AG04450 (cell line): ENCODE measurements at regions not wholly inside any gene's neighbourhood (a gene's known extent, or its start where the extent isn't known, plus 50 kb on each side); places are given as distances from the start of the nearest gene placed in this dataset.

Experiments
- CTCF ChIA-PET: fragments of 300-600, 350-600 bp; formaldehyde crosslinking; extraction: SDS; loops from one replicate; lab custom pipeline; 2022; ENCODE audit warnings: antibody characterized with exemption, inconsistent platforms; lab: Charles Lee
- POLR2A ChIA-PET: fragments of 350-600 bp; formaldehyde crosslinking; extraction: SDS; loops from one replicate; lab custom pipeline; 2021; ENCODE audit warnings: antibody characterized with exemption, inconsistent platforms; lab: Yijun Ruan, JAX
- DNase-seq: peaks from one replicate; pipeline ENCODE4 v3.0.0-alpha.2; 2011; ENCODE audit warnings: low read depth, low spot score
- H3K27ac ChIP-seq: one replicate; pipeline ENCODE4 v1.5.1; 2012; ENCODE audit warnings: low read depth, low read length, control low read depth
- H3K27me3 ChIP-seq: one replicate; pipeline ENCODE4 v1.6.0; 2012; ENCODE audit warnings: low read length; ENCODE audit not compliant: control insufficient read depth, insufficient read depth
- H3K4me3 ChIP-seq: 2 replicates; pipeline ENCODE4 v1.5.1; 2011; ENCODE audit warnings: mild to moderate bottlenecking, low read depth, low read length, control low read depth
- H3K9me3 ChIP-seq: 2 replicates; pipeline ENCODE4 v1.5.1; 2012; ENCODE audit warnings: low read length; ENCODE audit not compliant: control insufficient read depth, insufficient read depth
- TF ChIP-seq, protein P1 (sequence below): IDR thresholded peaks from 2 replicates; pipeline ENCODE4 v1.5.1; 2011; ENCODE audit warnings: low read depth, low read length, control low read depth, inconsistent platforms

DNA sequence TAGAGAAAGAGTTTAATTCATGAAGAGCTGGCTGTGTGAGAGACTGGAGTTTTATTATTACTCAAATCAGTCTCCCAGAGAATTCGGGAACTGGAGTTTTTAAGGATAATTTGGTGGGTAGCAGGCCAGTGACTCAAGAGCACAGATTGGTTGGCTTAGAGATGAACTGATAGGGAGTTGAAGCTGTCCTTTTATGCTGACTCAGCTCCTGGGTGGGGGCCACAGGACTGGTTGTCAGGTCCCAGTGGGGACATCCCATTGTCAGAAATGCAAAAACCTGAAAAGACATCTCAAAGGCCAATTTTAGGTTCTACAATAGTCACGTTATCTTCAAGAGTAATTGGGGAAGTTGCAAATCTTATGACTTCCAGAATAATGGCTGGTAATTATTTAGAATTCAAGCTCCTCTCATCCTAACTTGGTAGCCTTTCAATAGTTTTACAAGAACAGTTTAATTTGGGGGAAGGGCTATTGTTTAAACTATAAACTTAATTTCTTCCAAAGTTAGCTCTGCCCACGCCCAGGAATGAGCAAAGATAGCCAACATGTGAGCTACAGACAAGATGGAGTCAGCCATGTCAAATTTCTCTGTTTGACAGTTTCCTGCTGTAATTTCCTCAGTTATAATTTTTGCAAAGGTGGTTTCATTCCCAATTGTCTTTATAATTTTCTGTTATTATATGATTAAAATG lies 149.4 kb upstream of the SLC39A10 start:
- CTCF ChIA-PET: interaction anchor here (1.0 kb wide), 1 partner anchor 152 kb away, joined by 3 read pairs; no protein-coding TSS in a partner anchor
- DNase-seq: no peak
- POLR2A ChIA-PET: no interaction called here
- Histone ChIP-seq H3K27me3 (no peaks in the 10 kb centered on the region), H3K27ac (no peak overlapping the region), H3K9me3 (no peaks in the 10 kb centered on the region), H3K4me3 (no peak overlapping the region)
- TF ChIP-seq, protein P1, sequence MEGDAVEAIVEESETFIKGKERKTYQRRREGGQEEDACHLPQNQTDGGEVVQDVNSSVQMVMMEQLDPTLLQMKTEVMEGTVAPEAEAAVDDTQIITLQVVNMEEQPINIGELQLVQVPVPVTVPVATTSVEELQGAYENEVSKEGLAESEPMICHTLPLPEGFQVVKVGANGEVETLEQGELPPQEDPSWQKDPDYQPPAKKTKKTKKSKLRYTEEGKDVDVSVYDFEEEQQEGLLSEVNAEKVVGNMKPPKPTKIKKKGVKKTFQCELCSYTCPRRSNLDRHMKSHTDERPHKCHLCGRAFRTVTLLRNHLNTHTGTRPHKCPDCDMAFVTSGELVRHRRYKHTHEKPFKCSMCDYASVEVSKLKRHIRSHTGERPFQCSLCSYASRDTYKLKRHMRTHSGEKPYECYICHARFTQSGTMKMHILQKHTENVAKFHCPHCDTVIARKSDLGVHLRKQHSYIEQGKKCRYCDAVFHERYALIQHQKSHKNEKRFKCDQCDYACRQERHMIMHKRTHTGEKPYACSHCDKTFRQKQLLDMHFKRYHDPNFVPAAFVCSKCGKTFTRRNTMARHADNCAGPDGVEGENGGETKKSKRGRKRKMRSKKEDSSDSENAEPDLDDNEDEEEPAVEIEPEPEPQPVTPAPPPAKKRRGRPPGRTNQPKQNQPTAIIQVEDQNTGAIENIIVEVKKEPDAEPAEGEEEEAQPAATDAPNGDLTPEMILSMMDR: no peak

DNA sequence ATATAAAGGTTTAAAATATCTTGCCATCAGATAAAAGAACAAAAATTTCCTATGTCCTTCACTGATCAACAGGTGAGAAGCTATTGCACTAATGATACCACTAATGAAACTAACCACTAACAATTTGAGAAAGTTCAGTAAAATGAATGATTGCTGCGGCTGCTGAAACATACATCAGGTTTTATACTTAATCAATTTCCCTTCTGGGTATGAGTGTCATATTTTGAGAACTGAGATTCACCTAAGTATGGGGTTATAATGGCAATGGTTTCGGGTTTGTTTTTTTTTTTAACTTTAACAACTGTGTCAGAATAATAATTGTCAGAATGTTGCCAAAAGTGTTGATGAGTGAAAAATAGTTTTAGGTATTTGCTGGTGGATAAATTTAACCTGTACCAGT lies 151.3 kb upstream of the SLC39A10 start:
- Histone ChIP-seq H3K27ac (no peak overlapping the region), H3K4me3 (no peak overlapping the region), H3K9me3 (no peaks in the 10 kb centered on the region), H3K27me3 (no peaks in the 10 kb centered on the region)
- TF ChIP-seq, protein P1: no peak
- ChIA-PET CTCF (no interaction called here), POLR2A (no interaction called here)
- no peak for DNase-seq

- DNase-seq: no peak
- H3K9me3 ChIP-seq: no peaks in the 10 kb centered on the region
- CTCF ChIA-PET: no interaction called here
- no peak overlapping the region for H3K27ac ChIP-seq
- no peak overlapping the region for H3K4me3 ChIP-seq
- H3K27me3 ChIP-seq: no peaks in the 10 kb centered on the region
- TF ChIP-seq, protein P1: no peak
- POLR2A ChIA-PET: no interaction called here
Measured at GRCh38 chr2:195503208-195503607, 153.8 kb upstream of the SLC39A10 start.

- CTCF ChIA-PET: no interaction called here
- no peak overlapping the region for H3K27ac ChIP-seq
- TF ChIP-seq, protein P1: no peak
- no peak overlapping the region for H3K4me3 ChIP-seq
- no peak for DNase-seq
- H3K9me3 ChIP-seq: no peaks in the 10 kb centered on the region
- H3K27me3 ChIP-seq: no peaks in the 10 kb centered on the region
- POLR2A ChIA-PET: no interaction called here
Measured at GRCh38 chr2:195501746-195502145, 155.3 kb upstream of the SLC39A10 start.

DNA sequence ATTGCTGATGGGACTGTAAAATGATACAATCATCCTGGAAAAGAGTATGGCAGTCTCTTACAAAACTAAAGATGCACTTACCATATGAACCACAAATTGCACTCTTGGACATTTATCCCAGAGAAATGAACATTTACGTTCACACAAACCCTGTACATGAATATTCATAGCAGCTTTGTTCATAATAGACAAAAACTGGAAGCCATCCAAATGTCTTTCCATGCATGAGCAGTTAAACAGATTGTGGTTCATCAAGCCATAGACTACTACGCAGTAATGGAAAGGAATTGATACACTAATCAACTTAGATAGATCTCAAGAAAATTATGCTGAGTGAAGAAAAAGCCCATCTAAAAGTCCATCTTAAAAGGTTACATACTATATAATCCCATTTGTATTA lies 156.1 kb upstream of the SLC39A10 start:
- TF ChIP-seq, protein P1: no peak
- H3K27me3 ChIP-seq: no peaks in the 10 kb centered on the region
- H3K4me3 ChIP-seq: no peak overlapping the region
- H3K27ac ChIP-seq: no peak overlapping the region
- POLR2A ChIA-PET: no interaction called here
- no peaks in the 10 kb centered on the region for H3K9me3 ChIP-seq
- CTCF ChIA-PET: no interaction called here
- DNase-seq: no peak
